ENCODE measurements at regions not wholly inside any gene's neighbourhood (a gene's known extent, or its start where the extent isn't known, plus 50 kb on each side); places are given as distances from the start of the nearest gene placed in this dataset.

DNA sequence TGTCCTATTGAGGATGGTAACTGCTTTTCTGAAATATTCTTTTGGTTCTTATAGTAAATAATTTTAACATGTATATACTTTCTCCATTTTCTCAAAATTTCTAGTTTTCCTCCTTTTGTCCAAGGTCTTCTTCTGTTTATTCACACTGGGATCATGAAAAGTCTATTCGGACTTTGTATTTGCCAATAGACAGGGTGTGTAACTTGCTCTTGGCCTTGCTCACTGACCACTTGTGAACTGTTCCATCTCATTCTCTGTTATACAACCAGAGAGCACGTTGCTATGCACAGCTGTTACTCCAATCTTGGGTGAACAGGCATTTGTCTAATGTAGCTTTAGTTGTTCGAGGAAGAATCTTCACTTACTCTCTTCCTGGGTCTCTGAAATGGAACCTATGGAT, 388.9 kb downstream of the SH3GL2 start:
- DNase-seq (ENCODE audit: low read depth in 3 of 3, low spot score in 1 of 3), result no peak

DNA sequence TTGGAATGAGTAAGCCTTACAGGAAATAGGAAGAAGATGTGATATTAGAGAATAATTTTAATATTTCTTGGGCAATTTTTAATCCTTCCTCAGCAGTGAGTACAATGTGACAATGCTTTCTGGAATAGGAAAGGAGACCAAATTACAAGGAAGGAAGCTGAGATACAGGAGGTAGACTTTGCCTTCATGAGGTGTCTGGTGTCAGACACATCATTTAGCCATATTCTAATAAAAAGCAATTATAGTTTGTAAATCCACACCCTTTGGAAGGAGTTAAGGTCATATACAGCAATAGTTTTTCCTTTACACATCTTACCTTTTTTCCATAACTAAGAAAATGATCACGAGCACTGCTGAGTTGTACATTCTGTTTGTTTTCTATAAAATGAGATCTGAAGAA, 390.4 kb downstream of the SH3GL2 start:
- DNase-seq (ENCODE audit: low read depth in 3 of 3, low spot score in 1 of 3), result no peak

- DNase-seq (ENCODE audit: low read depth in 3 of 3, low spot score in 1 of 3), result no peak
These were observed 391.4 kb downstream of the SH3GL2 start for GRCh38 chr9:17970277-17970676.

GRCh38 chr9:17978773-17979172, 399.9 kb downstream of the SH3GL2 start:
- no peak for DNase-seq (ENCODE audit: low read depth in 3 of 3, low spot score in 1 of 3)

GRCh38 chr9:17986595-17986994, 407.7 kb downstream of the SH3GL2 start:
- DNase-seq (ENCODE audit: low read depth in 3 of 3, low spot score in 1 of 3), result no peak

DNA sequence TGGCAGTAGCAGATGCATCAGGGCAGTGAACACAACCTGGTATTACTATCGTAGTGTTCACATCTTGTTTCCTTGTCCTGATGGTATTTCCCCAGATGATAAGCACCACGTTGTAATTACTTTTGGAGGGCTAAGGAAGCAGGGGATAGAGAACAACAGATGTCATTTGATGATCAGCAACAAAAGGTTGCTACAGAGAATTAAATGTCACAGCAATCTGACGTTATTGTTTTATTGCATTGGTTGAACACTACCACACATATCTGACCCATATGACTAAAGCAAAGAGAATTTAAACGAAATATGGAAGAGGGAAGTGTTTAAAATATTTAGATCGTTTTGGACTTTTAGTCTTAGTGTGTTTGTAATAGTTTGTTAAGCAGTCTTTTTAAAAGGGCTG, 408.3 kb downstream of the SH3GL2 start:
- no peak for DNase-seq (ENCODE audit: low read depth in 3 of 3, low spot score in 1 of 3)

DNA sequence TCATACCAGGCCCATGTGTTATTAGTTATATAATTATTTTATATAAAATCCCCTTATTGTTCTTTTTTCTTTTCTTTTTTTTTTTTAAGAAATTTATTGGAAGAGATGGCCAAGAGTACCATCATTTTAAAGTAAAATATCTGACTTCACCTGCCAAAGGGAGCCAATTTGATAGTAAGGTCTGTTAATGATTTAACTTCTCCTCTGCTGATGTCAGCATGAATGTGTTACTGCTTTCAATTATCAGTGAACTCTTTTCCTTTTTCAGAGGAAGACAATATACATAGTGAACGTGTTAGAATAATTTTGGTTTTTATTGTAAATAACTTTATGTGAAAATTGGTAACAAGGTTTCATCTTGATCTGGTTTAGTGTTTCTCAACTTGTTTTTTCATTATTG, 409.6 kb downstream of the SH3GL2 start:
- DNase-seq (ENCODE audit: low read depth in 3 of 3, low spot score in 1 of 3), result no peak

DNA sequence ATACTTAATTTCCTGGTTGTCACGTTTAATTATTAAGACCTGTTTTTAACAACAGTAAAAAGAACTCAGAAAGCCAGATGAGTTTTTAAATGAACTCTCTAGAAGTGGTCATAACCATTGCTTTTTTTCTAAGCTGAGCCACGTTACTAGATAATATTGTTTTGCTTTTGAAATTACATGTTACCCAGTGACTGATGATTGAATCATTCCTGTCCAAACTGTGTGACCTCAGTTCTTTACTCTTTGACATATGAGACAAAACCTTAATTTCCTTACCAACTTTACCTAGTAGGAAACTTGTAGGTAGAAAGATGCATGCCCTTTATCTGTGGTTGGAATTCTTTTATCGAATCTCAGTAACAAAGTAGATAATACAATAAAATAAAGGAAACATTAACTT, 411.7 kb downstream of the SH3GL2 start:
- no peak for DNase-seq (ENCODE audit: low read depth in 3 of 3, low spot score in 1 of 3)

- DNase-seq (ENCODE audit: low read depth in 3 of 3, low spot score in 1 of 3), result no peak
These were observed 414.2 kb downstream of the SH3GL2 start for GRCh38 chr9:17993024-17993423.

GRCh38 chr9:17994695-17995425, 416.0 kb downstream of the SH3GL2 start:
- DNase-seq (ENCODE audit: low read depth in 3 of 3, low spot score in 1 of 3), result no peak

DNA sequence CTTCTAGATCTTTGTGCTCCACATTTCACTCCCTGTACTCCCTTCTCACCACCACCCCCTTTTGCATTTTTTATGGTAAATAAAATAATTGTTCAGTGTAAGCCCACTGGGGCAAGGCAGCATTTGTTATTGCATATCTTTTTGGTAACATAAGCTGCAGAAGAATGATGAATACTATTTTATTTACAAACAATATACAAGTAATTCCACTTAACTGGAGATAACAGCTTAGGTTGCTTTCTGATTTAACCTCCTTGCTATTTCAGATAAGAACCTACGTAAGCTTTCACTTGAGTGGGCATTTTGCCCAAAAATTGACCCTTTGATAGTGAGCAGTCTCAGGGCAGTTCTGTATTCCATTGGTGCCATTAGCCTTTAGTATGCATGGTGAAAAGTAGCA, 417.9 kb downstream of the SH3GL2 start:
- DNase-seq (ENCODE audit: low read depth in 3 of 3, low spot score in 1 of 3), result no peak

GRCh38 chr9:18002718-18003438, 424.0 kb downstream of the SH3GL2 start:
- no peak for DNase-seq (ENCODE audit: low read depth in 3 of 3, low spot score in 1 of 3)

GRCh38 chr9:18006591-18006990, 427.7 kb downstream of the SH3GL2 start:
- DNase-seq (ENCODE audit: low read depth in 3 of 3, low spot score in 1 of 3), result no peak

DNA sequence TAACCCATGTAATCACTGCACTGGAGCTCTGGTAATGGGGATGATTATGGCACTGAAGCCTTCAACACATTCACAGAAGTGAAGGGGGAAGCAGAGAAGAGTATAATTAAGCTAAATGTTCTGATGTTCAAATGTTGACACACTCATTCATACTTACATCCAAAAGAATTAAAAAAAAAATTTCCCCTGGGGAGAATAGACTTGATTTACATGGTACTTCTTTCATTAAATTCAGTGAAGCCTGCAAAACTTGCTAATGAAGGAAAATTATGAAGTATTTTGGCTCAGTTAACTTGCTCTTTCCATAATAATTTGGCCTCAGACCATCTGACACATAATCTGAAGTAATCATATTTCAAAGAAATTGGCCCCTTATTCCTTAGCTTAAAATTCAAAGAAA, 428.8 kb downstream of the SH3GL2 start:
- DNase-seq (ENCODE audit: low read depth in 3 of 3, low spot score in 1 of 3), result no peak

DNA sequence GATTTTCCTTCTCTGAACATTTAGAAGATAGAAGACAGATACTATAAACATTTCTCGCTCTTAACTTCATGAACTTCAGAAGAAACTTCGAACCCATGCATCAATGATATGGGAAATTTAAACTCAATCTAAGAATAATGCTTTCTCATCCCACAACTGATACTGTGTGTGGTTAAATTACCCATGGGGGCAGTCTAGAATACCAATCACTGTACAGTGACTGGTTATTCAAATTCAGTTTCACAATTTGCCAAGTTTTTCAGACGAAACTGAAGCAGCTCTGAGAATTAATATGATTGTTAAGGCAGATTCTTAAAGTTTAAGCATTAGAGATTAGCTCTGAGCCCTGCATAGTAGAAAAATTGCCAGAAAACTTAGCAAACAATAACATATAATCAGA, 431.0 kb downstream of the SH3GL2 start:
- no peak for DNase-seq (ENCODE audit: low read depth in 3 of 3, low spot score in 1 of 3)

DNA sequence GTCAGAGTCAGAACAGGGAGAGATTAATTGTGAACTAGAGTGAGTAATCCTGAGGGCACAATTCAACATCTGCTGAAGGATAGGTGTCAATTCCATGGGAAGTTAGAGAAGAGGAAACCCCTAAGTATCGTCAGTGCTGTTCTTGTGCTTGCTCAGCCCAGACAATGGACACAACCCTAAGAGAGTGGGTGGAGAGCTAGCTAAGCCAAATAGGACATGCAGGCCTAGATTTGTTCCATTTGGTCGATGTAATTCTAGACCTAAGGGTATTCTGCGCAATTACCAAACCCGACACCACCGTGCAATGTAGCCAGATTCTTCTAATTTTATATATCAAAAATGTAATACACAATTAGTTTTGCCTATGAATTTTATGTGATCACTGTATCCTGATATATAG, 431.6 kb downstream of the SH3GL2 start:
- DNase-seq (ENCODE audit: low read depth in 3 of 3, low spot score in 1 of 3), result no peak

DNA sequence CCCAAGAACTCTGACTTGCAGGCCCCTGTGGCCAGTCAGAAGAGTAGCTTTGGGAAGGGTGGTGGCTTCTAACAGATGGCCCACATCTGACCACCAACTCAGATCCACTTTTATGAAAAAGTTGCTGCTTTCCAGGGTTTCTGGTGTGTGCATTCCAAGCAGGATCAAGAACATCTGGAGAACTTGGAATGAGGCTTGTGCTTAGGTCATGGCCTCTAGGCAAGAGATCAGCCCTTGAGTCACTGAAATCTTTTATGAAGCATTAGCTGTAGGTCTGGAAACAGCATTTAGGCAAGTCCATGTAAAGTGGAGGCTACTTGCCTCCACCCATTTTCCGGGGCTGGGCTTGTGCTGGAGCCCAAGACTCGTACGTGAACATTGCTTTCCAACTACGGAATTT, 433.3 kb downstream of the SH3GL2 start:
- DNase-seq (ENCODE audit: low read depth in 3 of 3, low spot score in 1 of 3), result no peak

DNA sequence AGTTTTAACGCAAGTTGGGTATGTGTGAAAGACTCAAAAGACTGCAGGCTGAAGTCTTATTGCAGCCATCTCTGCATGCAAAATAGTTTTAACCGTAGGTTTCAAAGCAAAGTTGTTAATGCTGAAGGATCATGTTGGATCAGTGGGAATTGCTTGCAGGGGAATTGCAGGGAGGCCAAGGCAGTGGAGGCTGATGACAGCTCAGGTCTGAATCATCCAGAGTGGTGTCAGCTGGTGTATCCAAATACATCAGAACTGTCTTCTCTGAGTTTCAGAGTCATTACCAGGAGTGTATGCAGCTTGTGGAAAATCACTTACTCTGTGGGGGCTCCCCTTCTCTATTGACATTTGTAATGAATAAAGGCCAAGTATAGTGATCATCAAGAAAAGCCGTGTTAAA, 435.7 kb downstream of the SH3GL2 start:
- DNase-seq (ENCODE audit: low read depth in 3 of 3, low spot score in 1 of 3), result no peak

- DNase-seq (ENCODE audit: low read depth in 3 of 3, low spot score in 1 of 3), result no peak
These were observed 436.2 kb downstream of the SH3GL2 start for GRCh38 chr9:18015116-18015515.

GRCh38 chr9:18017136-18017535, 438.3 kb downstream of the SH3GL2 start:
- no peak for DNase-seq (ENCODE audit: low read depth in 3 of 3, low spot score in 1 of 3)

DNA sequence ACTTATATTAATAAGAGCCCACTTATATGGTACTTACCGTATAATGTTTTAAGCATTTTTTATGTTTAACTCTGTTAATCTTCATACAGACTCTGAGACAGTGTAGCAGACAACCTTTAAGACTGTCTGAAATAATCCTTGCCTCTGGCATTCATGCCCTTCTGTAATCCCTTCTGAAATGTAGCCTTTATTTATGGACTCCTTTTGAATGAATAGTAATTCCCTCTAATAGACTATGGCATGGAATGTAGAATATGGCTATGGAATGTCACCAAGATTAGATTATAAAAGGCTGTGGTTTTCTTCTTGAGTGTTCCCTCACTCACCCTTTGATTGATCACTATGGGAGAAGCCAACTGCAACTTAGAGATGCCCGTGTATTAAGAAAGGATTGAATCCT, 439.4 kb downstream of the SH3GL2 start:
- no peak for DNase-seq (ENCODE audit: low read depth in 3 of 3, low spot score in 1 of 3)

GRCh38 chr9:18018661-18019060, 439.8 kb downstream of the SH3GL2 start:
- no peak for DNase-seq (ENCODE audit: low read depth in 3 of 3, low spot score in 1 of 3)

Data from stimulated activated CD4-positive, alpha-beta T cell treated with anti-CD3 and anti-CD28 coated beads, TNF-alpha, amount 100 ng/mL, for 1 hour (primary cell).